ENCODE measurements at regions not wholly inside any gene's neighbourhood (a gene's known extent, or its start where the extent isn't known, plus 50 kb on each side); places are given as distances from the start of the nearest gene placed in this dataset.

- no peak overlapping the region for H3K4me3 ChIP-seq (ENCODE audit: low read depth, low read length)
- DNase-seq (ENCODE audit: low read depth, low spot score), result peak; percentile 29
- POLR2A ChIA-PET, result interaction anchor here (0.6 kb wide), 1 partner anchor 283 kb away, joined by 3 read pairs; no protein-coding TSS in a partner anchor
- TF ChIP-seq CTCF (IDR thresholded peaks at IDR 0.05; ENCODE audit: insufficient read depth, low read length, missing control alignments), result no peak
- CTCF ChIA-PET, result interaction anchor here (0.6 kb wide), 1 partner anchor 600 kb away, joined by 4 read pairs; no protein-coding TSS in a partner anchor
These were observed 726.4 kb upstream of the GRAMD2B start for GRCh38 chr5:125696762-125697161.

- TF ChIP-seq CTCF (IDR thresholded peaks at IDR 0.05; ENCODE audit: insufficient read depth, low read length, missing control alignments), result no peak
- POLR2A ChIA-PET, result no interaction called here
- DNase-seq (ENCODE audit: low read depth, low spot score), result no peak
- no peak overlapping the region for H3K4me3 ChIP-seq (ENCODE audit: low read depth, low read length)
- CTCF ChIA-PET, result no interaction called here
These were observed 724.8 kb upstream of the GRAMD2B start for GRCh38 chr5:125698420-125698819.

- TF ChIP-seq CTCF (IDR thresholded peaks at IDR 0.05; ENCODE audit: insufficient read depth, low read length, missing control alignments), result no peak
- ChIA-PET CTCF (no interaction called here), POLR2A (no interaction called here)
- no peak for DNase-seq (ENCODE audit: low read depth, low spot score)
- H3K4me3 ChIP-seq (ENCODE audit: low read depth, low read length), result no peak overlapping the region
These were observed 723.3 kb upstream of the GRAMD2B start for GRCh38 chr5:125699860-125700259.

GRCh38 chr5:125700380-125700861 is 722.8 kb upstream of the GRAMD2B start:
- DNase-seq (ENCODE audit: low read depth, low spot score), result no peak
- ChIA-PET POLR2A (no interaction called here), CTCF (no interaction called here)
- no peak overlapping the region for H3K4me3 ChIP-seq (ENCODE audit: low read depth, low read length)
- no peak for TF ChIP-seq CTCF (IDR thresholded peaks at IDR 0.05; ENCODE audit: insufficient read depth, low read length, missing control alignments)

- ChIA-PET POLR2A (no interaction called here), CTCF (no interaction called here)
- H3K4me3 ChIP-seq (ENCODE audit: low read depth, low read length), result no peak overlapping the region
- no peak for DNase-seq (ENCODE audit: low read depth, low spot score)
- no peak for TF ChIP-seq CTCF (IDR thresholded peaks at IDR 0.05; ENCODE audit: insufficient read depth, low read length, missing control alignments)
These were observed 719.6 kb upstream of the GRAMD2B start for GRCh38 chr5:125703616-125704015.

GRCh38 chr5:125704888-125705287 is 718.3 kb upstream of the GRAMD2B start:
- DNase-seq (ENCODE audit: low read depth, low spot score), result no peak
- TF ChIP-seq CTCF (IDR thresholded peaks at IDR 0.05; ENCODE audit: insufficient read depth, low read length, missing control alignments), result no peak
- CTCF ChIA-PET, result no interaction called here
- no peak overlapping the region for H3K4me3 ChIP-seq (ENCODE audit: low read depth, low read length)
- POLR2A ChIA-PET, result no interaction called here
